NCI-H2171 (cell line): ENCODE measurements at regions not wholly inside any gene's neighbourhood (a gene's known extent, or its start where the extent isn't known, plus 50 kb on each side); places are given as distances from the start of the nearest gene placed in this dataset.

Experiments
- DNase-seq: peaks from one replicate; lab custom pipeline; 2025; lab: John Stamatoyannopoulos, UW

GRCh38 chr11:106216281-106216680 is 138.8 kb downstream of the AASDHPPT start:
- DNase-seq: no peak

- no peak for DNase-seq
These were observed 140.0 kb downstream of the AASDHPPT start for GRCh38 chr11:106217456-106217855.

- DNase-seq: no peak
These were observed 140.6 kb downstream of the AASDHPPT start for GRCh38 chr11:106218106-106218505.

- DNase-seq: no peak
These were observed 145.2 kb downstream of the AASDHPPT start for GRCh38 chr11:106222626-106223025.

- no peak for DNase-seq
These were observed 146.7 kb downstream of the AASDHPPT start for GRCh38 chr11:106224172-106224571.

- DNase-seq: no peak
These were observed 151.5 kb downstream of the AASDHPPT start for GRCh38 chr11:106228996-106229395.

- DNase-seq: no peak
These were observed 154.1 kb downstream of the AASDHPPT start for GRCh38 chr11:106231591-106231990.

GRCh38 chr11:106233191-106233590 is 155.7 kb downstream of the AASDHPPT start:
- no peak for DNase-seq

GRCh38 chr11:106234794-106235193 is 157.3 kb downstream of the AASDHPPT start:
- DNase-seq: no peak

GRCh38 chr11:106236295-106236694 is 158.8 kb downstream of the AASDHPPT start:
- DNase-seq: no peak

GRCh38 chr11:106238704-106239360 is 161.4 kb downstream of the AASDHPPT start:
- no peak for DNase-seq

- DNase-seq: no peak
These were observed 164.3 kb downstream of the AASDHPPT start for GRCh38 chr11:106241601-106242257.

- DNase-seq: no peak
These were observed 165.4 kb downstream of the AASDHPPT start for GRCh38 chr11:106242718-106243415.

- DNase-seq: no peak
These were observed 169.0 kb downstream of the AASDHPPT start for GRCh38 chr11:106246495-106246894.

- DNase-seq: no peak
These were observed 172.3 kb downstream of the AASDHPPT start for GRCh38 chr11:106249617-106250239.

- no peak for DNase-seq
These were observed 185.4 kb downstream of the AASDHPPT start for GRCh38 chr11:106262852-106263251.

- no peak for DNase-seq
These were observed 186.1 kb downstream of the AASDHPPT start for GRCh38 chr11:106263527-106263926.

- no peak for DNase-seq
These were observed 193.6 kb downstream of the AASDHPPT start for GRCh38 chr11:106271086-106271485.

GRCh38 chr11:106271686-106272085 is 194.2 kb downstream of the AASDHPPT start:
- no peak for DNase-seq

GRCh38 chr11:106275151-106275550 is 197.7 kb downstream of the AASDHPPT start:
- DNase-seq: no peak

GRCh38 chr11:106276126-106276525 is 198.7 kb downstream of the AASDHPPT start:
- DNase-seq: no peak

- no peak for DNase-seq
These were observed 199.5 kb downstream of the AASDHPPT start for GRCh38 chr11:106276859-106277436.
